ENCODE measurements at regions not wholly inside any gene's neighbourhood (a gene's known extent, or its start where the extent isn't known, plus 50 kb on each side); places are given as distances from the start of the nearest gene placed in this dataset.

- TF ChIP-seq CTCF (IDR thresholded peaks at IDR 0.05; ENCODE audit: insufficient read depth, low read length) (no peak), POLR2AphosphoS5 (IDR thresholded peaks at IDR 0.05; ENCODE audit: low read depth) (no peak), GABPA (IDR thresholded peaks at IDR 0.05; ENCODE audit: low read depth) (no peak), REST (IDR thresholded peaks at IDR 0.05; ENCODE audit: insufficient replicate concordance, low read depth) (no peak), SPI1 (IDR thresholded peaks at IDR 0.05; ENCODE audit: borderline replicate concordance, low read depth) (no peak)
Measured at GRCh38 chr5:82684165-82684564, 393.0 kb downstream of the TMEM167A start.

Measured in HL-60 (cell line).